ENCODE measurements at regions not wholly inside any gene's neighbourhood (a gene's known extent, or its start where the extent isn't known, plus 50 kb on each side); places are given as distances from the start of the nearest gene placed in this dataset.

DNA sequence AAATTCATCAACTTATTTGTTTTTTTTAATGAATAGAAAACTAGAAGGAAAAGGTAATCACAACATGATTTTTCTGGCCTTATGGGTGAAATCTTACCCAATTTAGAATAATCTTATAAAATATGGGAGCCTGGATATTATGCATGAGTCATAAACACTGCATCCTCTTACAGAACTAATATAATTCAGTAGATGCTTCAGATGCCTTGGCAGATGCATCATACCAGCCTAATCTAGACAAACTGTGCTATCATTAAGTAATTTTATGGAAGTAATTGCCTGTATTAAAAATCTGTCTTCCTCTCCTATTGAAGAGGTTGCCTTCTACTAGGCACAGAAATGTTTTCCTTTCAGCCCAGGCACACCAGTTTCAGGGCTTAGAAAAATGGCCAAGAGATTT lies 2384.6 kb upstream of the WWC1 start:
- Mint-ChIP-seq H3K9me3 (ENCODE audit: low read depth) (peaks cover 12% of the 10 kb centered on the region), H3K27me3 (ENCODE audit: low read depth) (no peaks in the 10 kb centered on the region), H3K4me1 (ENCODE audit: low read depth) (no peaks in the 10 kb centered on the region), H3K27ac (ENCODE audit: unreplicated experiment) (no peak overlapping the region), H3K4me3 (ENCODE audit: unreplicated experiment) (no peak overlapping the region), H3K36me3 (ENCODE audit: low read depth) (no peaks in the 10 kb centered on the region)
- TF ChIP-seq, protein P1, sequence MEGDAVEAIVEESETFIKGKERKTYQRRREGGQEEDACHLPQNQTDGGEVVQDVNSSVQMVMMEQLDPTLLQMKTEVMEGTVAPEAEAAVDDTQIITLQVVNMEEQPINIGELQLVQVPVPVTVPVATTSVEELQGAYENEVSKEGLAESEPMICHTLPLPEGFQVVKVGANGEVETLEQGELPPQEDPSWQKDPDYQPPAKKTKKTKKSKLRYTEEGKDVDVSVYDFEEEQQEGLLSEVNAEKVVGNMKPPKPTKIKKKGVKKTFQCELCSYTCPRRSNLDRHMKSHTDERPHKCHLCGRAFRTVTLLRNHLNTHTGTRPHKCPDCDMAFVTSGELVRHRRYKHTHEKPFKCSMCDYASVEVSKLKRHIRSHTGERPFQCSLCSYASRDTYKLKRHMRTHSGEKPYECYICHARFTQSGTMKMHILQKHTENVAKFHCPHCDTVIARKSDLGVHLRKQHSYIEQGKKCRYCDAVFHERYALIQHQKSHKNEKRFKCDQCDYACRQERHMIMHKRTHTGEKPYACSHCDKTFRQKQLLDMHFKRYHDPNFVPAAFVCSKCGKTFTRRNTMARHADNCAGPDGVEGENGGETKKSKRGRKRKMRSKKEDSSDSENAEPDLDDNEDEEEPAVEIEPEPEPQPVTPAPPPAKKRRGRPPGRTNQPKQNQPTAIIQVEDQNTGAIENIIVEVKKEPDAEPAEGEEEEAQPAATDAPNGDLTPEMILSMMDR (IDR thresholded peaks at IDR 0.05): no peak
- no peak for DNase-seq (ENCODE audit: low spot score)

DNA sequence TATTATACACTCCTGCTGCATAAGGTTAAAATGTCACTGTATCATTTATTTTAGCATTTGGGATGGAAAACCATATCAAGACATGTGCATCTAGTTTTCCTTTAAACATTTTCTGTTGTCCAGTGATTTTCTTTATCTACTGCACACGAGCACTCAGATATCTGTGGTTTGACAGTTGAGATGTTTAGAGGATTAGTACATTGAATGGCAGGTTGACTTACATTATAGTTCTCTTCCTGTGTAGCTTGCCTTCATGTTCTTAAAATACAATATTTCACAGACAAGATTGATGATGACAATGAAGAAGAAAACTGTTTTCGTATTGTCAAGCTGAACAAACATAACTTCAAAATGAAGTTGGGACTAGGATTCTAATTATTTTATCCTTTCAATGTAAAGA lies 2378.4 kb upstream of the WWC1 start:
- TF ChIP-seq, protein P1 (IDR thresholded peaks at IDR 0.05): no peak
- peaks cover 11% of the 10 kb centered on the region for H3K9me3 Mint-ChIP-seq (ENCODE audit: low read depth)
- no peaks in the 10 kb centered on the region for H3K36me3 Mint-ChIP-seq (ENCODE audit: low read depth)
- no peaks in the 10 kb centered on the region for H3K4me1 Mint-ChIP-seq (ENCODE audit: low read depth)
- DNase-seq (ENCODE audit: low spot score): no peak
- no peaks in the 10 kb centered on the region for H3K27me3 Mint-ChIP-seq (ENCODE audit: low read depth)
- no peak overlapping the region for H3K4me3 Mint-ChIP-seq (ENCODE audit: unreplicated experiment)
- H3K27ac Mint-ChIP-seq (ENCODE audit: unreplicated experiment): no peak overlapping the region

DNA sequence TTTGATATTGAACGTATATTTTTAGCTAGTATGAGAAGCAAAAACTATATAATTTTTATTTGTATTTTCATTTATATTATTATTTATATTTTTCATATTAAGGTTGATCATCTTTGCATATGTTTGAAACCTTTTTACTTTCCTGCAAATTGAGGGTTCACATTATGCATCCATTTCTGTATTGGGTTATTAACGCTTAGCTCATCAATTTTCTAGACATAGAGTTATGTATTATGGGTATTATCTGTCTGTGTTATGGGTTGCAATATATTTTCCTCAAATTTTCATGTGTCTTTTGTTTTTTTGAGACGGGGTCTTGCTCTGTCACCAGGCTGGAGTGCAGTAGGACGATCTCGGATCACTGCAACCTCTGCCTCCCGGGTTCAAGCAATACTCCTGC lies 2377.0 kb upstream of the WWC1 start:
- Mint-ChIP-seq H3K9me3 (ENCODE audit: low read depth) (peaks cover 3% of the 10 kb centered on the region), H3K36me3 (ENCODE audit: low read depth) (no peaks in the 10 kb centered on the region), H3K4me1 (ENCODE audit: low read depth) (no peaks in the 10 kb centered on the region), H3K4me3 (ENCODE audit: unreplicated experiment) (no peak overlapping the region), H3K27me3 (ENCODE audit: low read depth) (no peaks in the 10 kb centered on the region), H3K27ac (ENCODE audit: unreplicated experiment) (no peak overlapping the region)
- no peak for DNase-seq (ENCODE audit: low spot score)
- TF ChIP-seq, protein P1 (IDR thresholded peaks at IDR 0.05): no peak

DNA sequence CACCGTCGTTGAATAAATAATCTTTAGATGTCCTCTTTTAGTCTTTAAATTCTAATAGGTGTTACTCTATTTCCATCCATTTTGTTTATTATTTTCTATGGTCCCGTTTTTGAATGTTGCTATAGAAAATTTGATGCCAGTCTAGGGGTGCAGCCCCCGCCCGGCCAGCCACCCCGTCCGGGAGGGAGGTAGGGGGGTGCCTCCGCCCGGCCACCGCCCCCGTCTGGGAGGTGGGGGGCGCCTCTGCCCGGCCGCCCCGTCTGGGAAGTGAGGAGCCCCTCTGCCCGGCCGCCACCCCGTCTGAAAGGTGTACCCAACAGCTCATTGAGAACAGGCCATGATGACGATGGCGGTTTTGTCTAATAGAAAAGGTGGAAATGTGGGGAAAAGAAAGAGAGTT lies 2372.2 kb upstream of the WWC1 start:
- no peak overlapping the region for H3K27ac Mint-ChIP-seq (ENCODE audit: unreplicated experiment)
- no peaks in the 10 kb centered on the region for H3K27me3 Mint-ChIP-seq (ENCODE audit: low read depth)
- peaks cover 4% of the 10 kb centered on the region for H3K9me3 Mint-ChIP-seq (ENCODE audit: low read depth)
- no peaks in the 10 kb centered on the region for H3K4me1 Mint-ChIP-seq (ENCODE audit: low read depth)
- no peak for DNase-seq (ENCODE audit: low spot score)
- TF ChIP-seq, protein P1 (IDR thresholded peaks at IDR 0.05): no peak
- no peak overlapping the region for H3K4me3 Mint-ChIP-seq (ENCODE audit: unreplicated experiment)
- H3K36me3 Mint-ChIP-seq (ENCODE audit: low read depth): no peaks in the 10 kb centered on the region

DNA sequence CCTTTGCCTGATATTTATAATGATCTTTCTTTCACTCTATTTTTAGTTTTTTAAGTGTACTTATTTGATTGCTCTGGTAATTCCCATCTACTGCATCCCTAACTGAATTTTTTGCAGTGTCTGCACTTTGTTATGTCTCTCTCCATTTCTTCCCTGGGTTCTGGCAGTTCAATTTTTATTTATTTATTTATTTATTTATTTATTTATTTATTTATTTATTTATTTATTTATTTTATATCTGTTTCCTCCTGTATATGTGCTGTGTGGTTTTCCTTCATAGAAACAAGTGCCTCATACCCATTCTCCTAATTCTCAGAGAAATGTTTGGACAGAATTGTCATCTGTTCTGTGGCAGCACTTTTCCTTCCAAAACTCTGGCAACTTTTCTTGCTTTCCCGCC lies 2370.8 kb upstream of the WWC1 start:
- peaks cover 4% of the 10 kb centered on the region for H3K9me3 Mint-ChIP-seq (ENCODE audit: low read depth)
- TF ChIP-seq, protein P1 (IDR thresholded peaks at IDR 0.05): no peak
- H3K36me3 Mint-ChIP-seq (ENCODE audit: low read depth): no peaks in the 10 kb centered on the region
- DNase-seq (ENCODE audit: low spot score): no peak
- no peak overlapping the region for H3K27ac Mint-ChIP-seq (ENCODE audit: unreplicated experiment)
- H3K27me3 Mint-ChIP-seq (ENCODE audit: low read depth): no peaks in the 10 kb centered on the region
- H3K4me3 Mint-ChIP-seq (ENCODE audit: unreplicated experiment): no peak overlapping the region
- no peaks in the 10 kb centered on the region for H3K4me1 Mint-ChIP-seq (ENCODE audit: low read depth)
